Mammary epithelial cell (primary cell): ENCODE measurements at regions not wholly inside any gene's neighbourhood (a gene's known extent, or its start where the extent isn't known, plus 50 kb on each side); places are given as distances from the start of the nearest gene placed in this dataset.

Experiments
- EZH2 ChIP-seq: IDR thresholded peaks from 2 replicates; pipeline ENCODE4 v1.6.1; 2012; ENCODE audit warnings: low read length, inconsistent platforms, borderline replicate concordance
- TF ChIP-seq, protein P1 (sequence below), 2 donors: IDR thresholded peaks in 1 of 2; conservative IDR thresholded peaks in 1 of 2; 2 replicates each; pipeline ENCODE4 v1.5.1; 2011 to 2012; ENCODE audit warnings: inconsistent platforms in 2 of 2, low read length in 2 of 2, mild to moderate bottlenecking in 2 of 2, control low read depth in 1 of 2, low read depth in 1 of 2; ENCODE audit not compliant: insufficient read depth in 1 of 2; ENCODE audit errors: extremely low read depth in 1 of 2

DNA sequence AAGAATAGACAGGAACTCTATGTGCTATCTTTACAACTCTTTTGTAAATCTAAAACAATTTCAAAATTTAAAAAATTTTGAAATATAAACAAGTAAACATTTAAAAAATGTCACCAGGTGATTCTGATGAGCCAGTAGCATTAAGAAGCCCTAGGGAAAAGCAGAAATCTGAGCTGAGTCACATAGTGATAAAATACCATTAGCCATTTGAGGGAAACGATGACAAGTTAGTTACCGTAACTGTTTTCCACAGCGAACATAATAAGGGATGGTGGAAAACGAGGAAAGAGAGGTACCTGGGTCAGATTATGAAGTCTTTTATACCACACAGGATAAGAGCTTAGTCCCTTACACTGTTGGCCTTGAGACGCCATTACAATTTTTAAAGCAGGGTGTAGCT, 55.5 kb downstream of the PRR15 start:
- TF ChIP-seq, protein P1, sequence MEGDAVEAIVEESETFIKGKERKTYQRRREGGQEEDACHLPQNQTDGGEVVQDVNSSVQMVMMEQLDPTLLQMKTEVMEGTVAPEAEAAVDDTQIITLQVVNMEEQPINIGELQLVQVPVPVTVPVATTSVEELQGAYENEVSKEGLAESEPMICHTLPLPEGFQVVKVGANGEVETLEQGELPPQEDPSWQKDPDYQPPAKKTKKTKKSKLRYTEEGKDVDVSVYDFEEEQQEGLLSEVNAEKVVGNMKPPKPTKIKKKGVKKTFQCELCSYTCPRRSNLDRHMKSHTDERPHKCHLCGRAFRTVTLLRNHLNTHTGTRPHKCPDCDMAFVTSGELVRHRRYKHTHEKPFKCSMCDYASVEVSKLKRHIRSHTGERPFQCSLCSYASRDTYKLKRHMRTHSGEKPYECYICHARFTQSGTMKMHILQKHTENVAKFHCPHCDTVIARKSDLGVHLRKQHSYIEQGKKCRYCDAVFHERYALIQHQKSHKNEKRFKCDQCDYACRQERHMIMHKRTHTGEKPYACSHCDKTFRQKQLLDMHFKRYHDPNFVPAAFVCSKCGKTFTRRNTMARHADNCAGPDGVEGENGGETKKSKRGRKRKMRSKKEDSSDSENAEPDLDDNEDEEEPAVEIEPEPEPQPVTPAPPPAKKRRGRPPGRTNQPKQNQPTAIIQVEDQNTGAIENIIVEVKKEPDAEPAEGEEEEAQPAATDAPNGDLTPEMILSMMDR (conservative IDR thresholded peaks at IDR 0.05 in 1 of 2, IDR thresholded peaks at IDR 0.05 in 1 of 2; ENCODE audit: extremely low read depth in 1 of 2, insufficient read depth in 1 of 2, low read depth in 1 of 2, low read length in 2 of 2), result no peak
- no peak for TF ChIP-seq EZH2
